Nucleus accumbens (tissue), 56 donors: ENCODE measurements at regions not wholly inside any gene's neighbourhood (a gene's known extent, or its start where the extent isn't known, plus 50 kb on each side); places are given as distances from the start of the nearest gene placed in this dataset.
"Not testable (repeated sequence)": the region's sequence is repeated elsewhere in the genome, so short reads cannot be mapped to it uniquely, and the experiment has no call there.

Experiments used
- DNase-seq, 56 donors: peaks; one replicate each; lab custom pipeline; 2025; lab: John Stamatoyannopoulos, UW

- DNase-seq, result no peak
These were observed 1235.3 kb downstream of the GATA3 start for GRCh38 chr10:9289811-9290210.

DNA sequence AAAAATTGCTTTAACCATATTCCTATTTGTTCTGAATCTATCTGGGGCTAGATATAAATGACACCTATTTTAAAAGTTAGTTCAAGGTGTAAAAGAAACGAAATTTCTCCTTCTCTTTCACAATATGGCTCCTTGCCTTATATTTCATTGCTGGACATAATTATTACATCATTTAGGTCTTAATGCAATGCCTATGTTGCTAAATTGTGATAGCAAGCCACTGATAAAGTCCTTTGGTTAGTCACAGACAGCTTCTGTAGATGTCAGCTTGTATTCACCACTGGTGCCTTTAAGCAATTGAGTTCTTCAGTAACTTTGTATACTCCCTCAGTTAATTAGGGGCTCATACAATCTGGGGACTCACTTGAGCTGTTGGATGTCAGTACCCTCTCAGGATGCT is 1236.6 kb downstream of the GATA3 start:
- no peak for DNase-seq

DNA sequence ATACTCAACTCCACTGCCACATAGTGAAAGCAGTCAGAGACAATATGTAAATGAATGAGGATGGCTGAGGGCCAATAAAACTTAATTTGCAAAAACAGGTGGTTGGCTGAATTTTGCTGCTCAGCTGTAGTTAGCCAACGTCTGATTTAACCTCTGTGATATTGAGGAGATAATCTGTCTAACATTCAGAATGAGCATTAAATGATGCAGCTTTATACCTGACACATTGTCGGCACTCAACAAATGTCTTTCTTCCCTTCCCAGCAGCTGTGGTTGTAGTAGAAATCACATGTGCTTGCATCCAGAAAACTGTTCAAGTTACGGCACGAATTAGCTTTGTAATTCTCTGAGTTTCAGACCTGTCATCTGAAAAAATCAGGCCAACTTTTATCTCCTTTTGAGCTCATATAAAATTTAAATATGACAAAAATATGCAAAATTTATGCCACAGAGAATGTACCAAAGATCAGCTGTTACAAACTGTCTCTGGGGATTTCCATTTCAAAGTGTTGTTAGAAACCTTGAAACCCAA is 1239.7 kb downstream of the GATA3 start:
- DNase-seq, result no peak

DNA sequence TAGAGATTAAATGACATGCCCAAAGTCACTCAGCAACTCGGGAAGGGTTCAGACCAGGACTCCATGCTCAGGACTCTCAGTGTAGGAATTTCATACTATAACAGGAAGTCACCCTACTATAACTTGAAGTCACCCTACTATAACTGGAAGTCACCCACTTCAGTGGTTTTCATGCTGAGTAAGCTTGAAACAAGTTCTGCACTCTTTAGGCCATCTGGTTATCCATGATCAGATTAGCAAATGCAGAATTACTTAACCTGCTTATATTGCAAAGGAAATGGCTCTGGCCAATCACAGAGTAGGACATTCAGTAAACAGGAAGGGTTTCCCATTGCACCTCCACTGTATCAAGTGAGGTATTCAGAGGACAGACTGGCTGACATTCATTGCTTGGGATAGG is 1240.4 kb downstream of the GATA3 start:
- DNase-seq, result no peak

GRCh38 chr10:9296190-9296589 is 1241.7 kb downstream of the GATA3 start:
- no peak for DNase-seq

- no peak for DNase-seq
These were observed 1243.1 kb downstream of the GATA3 start for GRCh38 chr10:9297580-9297979.

DNA sequence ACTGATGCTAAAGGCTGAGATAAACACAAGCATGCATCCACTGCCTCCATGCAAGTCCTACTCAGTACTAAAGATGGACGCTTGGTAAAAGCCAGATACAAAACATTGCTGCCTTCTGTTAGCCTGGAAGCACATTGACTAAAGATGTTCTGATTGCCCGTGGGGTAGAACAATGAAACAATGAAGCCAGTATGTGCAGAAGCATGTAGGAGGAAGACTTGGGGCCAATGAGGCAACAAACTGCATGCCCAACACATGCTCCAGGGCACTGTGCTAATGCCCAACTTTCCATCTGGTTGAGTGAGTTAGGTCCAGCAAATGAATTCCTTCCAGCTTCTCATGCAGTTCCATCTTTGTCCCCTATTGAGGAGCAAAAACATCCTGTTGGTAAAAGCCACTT is 1245.5 kb downstream of the GATA3 start:
- peak in 3 of 56 donors; percentile 1 to 10 (median 3) for DNase-seq

GRCh38 chr10:9301148-9301547 is 1246.7 kb downstream of the GATA3 start:
- DNase-seq, result no peak

- no peak for DNase-seq
These were observed 1247.1 kb downstream of the GATA3 start for GRCh38 chr10:9301554-9301953.

GRCh38 chr10:9302140-9302746 is 1247.8 kb downstream of the GATA3 start:
- peak in 2 of 56 donors; percentile 0 to 2 for DNase-seq

DNA sequence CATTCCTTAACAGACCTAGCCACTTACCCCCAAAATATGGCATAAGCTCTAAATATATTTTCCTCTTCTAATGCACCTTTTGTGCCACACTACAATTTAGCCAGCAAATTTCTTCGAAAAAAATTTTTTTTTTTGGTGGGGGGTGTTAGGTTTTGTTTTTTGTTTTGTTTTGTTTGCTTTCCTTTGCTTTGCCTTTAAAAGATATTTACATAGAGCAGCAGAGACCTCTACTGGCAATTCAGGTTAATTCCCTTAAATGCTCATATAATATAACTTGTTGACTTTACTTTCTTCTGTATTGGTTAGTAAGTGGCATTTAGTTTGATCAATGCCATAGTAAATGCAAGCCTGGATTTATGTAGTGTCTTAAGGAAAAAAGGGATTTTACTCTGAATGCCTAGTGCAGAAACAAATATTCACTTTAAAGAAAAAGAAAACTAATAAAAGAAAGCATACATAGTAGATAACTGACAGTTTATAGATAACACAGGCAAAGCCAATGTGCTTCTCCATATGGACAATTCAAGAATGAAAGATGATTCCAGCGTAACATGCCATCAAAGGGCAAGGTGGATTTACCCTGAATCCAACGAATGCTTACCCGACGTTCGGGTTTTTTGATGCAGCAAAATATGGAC is 1250.6 kb downstream of the GATA3 start:
- no peak for DNase-seq

DNA sequence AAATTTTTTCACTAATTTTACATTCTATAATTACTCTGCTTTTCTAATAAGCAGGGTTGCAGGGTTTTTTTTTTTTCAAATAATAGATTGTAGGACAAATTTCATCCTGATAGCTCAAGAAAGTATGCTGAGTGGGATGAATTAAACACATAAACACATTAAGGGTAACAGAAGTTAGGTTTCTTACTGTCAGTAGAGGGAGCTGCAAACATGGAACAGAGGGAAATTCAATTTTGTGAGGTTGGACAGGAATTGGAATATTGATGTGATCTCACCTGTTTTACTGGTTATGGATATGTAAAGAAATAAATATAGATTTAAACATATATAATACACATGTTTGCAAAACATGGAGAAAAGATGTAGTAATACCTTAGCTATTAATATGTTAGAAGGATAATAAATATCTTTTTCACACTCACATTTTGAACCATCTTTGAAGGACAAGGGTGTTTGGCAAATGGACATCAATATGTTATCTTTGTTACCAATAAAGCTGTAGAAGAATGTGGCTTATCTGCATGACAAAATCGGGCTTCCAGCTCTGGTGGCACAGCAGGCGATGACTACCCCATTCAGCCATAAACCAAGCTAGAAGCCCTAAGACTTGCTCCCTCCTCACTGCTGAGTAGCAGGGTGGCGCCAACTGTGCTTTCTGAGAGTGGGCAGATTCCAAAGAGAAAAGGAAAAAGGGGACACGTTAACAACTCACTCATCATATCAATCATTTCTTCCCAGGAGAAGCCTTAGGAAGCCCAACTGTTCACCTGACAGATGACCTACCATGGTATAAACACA is 1257.4 kb downstream of the GATA3 start:
- no peak for DNase-seq

DNA sequence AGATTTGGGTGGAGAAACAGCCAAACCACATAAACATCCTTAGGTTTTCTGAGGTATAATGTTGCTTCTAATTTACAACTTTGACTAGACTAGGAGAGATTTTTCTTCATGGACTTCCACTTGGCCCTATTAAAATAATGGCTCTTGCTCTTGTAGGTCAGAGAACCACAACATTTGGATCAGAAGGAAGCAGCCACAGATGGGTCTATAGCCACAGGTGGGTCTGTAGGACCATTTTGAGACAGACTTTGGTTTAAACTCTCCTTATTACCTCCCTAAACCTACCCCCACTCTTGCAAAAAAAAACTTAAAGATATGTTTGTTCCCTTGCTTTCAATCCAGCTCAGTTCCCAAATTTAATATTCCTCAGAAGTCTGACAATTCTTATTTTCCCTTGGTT is 1260.8 kb downstream of the GATA3 start:
- DNase-seq, result no peak

DNA sequence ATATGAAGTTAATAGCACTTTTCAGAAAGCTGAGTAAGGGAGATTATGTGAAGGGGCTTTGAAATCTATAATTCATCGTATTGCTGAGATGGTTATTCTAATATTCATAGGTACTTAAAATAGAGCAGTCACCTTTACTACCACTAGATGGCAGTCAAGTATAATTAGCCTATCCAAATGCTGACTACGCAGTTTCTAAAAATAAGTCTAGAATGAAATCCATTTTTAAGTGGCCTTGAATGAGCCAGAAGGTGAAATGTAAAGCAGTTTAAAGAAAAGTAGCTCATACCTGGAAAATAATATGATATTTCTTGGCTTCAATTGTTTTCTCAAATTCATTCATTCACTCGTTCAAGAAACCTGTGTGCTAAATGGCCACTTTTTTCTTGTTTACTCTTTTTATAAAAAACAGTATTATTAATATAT is 1277.1 kb downstream of the GATA3 start:
- no peak for DNase-seq

DNA sequence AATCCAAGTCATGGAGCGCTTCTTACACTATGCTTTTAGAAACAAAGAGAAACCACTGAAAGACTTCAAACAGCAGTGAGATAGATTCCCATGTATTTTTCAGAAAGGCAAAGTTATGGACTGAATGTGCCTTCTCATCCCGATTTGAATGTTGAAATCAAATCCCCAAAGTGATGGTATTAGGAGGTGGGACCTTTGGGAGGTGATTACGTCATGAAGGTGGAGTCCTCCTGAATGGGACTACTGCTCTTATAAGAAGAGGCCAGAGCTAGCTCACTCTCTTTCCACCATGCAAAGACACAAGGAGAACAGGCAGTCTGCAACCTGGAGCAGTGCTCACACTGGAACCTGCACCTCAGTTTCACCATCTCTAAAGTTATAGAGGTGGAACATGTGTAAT is 1279.8 kb downstream of the GATA3 start:
- DNase-seq, result no peak

DNA sequence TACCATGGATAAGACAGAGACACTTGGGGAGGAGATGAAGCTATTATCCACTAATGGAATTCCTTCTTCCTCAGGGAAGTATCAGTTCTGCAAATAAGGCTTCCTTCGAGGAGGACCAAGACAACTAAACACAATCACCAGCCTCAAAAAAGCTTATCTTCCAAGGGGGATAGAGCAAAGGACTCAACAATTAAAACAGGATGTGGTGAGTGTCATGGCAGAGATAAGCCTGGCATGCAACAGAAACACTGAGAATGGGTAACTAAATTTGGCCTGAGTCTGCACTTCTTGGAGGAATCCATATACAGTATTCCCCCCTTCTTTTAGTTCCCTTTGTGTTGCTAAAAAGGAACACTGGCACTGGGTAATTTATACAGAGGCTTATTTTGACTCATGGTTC is 1285.2 kb downstream of the GATA3 start:
- no peak for DNase-seq

DNA sequence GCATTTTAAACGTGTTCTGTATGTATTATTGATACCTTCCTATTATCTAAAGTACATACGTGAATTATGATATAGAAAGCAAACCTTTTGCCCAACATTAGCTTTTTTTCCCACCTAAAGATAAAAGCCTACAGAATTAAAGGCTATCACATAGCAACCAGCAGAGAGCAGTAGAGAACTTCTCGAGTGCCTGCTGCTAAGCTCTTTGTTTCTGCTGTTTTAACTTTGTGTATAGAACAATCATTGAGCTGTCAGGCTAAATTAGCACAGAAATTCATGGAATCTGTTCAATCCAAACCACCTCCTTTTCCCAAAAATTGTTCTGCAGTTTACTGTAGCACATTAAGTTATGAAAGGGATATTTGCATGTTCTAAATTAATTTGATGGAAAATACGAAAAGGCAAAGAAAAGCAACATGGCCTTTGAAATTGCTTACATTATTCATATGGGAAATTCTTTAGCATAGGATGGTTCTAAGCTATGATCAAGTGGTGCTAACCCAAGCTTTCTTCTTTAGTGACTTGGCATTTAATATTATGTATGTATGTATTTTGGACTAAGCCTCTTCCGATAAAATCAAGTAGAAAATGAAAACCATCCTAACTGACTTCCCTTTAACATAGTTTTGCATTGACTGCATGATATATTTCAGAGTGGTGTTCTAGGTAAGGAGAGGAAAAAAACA is 1288.5 kb downstream of the GATA3 start:
- DNase-seq, result peak in 5 of 56 donors; percentile 5 to 15 (median 9)

DNA sequence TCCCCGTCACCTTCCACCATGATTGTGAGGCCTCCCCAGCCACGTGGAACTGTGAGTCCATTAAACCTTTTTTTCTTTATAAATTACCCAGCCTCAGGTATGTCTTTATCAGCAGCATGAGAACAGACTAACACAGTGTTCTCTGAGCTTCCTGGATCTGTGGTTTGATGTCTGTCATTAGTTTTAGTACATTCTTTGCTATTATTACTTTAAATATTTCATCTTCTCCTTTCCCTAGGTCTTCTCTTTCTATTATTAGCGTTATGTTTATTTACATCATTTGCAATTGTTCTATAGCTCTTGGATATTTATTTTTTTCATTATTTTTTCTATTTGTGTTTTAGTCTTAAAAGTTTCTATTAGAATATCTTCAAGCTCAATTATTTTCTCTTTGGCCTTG is 1293.4 kb downstream of the GATA3 start:
- DNase-seq, result not testable (repeated sequence)

DNA sequence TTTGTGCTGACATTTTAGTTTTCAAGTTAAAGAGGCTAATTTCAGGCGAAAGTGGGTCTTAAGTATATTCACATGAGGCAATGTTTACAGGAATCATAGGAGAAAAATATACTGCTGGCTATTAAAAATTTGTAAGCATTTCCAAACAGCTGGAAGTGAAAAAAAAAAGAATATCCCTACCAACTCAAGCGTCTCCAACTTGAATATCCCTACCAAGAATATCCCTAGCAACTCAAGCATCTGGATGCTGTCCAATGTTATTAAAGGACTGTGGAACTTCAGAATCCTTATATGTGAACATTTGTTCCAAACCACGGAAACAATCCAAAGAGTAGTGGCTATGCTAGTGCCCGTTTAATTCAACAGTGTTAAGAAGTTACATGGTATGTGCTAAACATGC is 1303.0 kb downstream of the GATA3 start:
- no peak for DNase-seq

DNA sequence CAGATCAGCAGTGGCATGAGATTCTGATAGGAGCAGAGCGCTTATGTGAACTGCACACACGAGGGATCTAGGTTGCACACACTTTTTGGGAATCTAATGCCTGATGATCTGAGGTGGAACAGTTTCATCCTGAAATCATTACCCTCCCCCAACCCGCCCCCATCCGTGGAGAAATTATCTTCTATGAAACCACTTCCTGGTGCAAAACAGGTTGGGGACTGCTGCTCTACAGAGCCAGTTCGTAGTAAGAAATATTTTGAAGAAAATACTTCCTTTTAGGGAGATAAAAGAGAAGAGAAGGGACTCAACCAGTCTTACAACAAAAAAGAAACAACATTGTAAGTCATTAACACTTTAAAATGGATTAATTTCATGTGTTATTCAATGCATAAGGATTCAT is 1308.2 kb downstream of the GATA3 start:
- no peak for DNase-seq

- DNase-seq, result no peak
These were observed 1324.7 kb downstream of the GATA3 start for GRCh38 chr10:9379183-9379582.
